SK-N-MC (cell line): ENCODE measurements at regions not wholly inside any gene's neighbourhood (a gene's known extent, or its start where the extent isn't known, plus 50 kb on each side); places are given as distances from the start of the nearest gene placed in this dataset.
"Not testable (repeated sequence)": the region's sequence is repeated elsewhere in the genome, so short reads cannot be mapped to it uniquely, and the experiment has no call there.

Experiments used
- DNase-seq: peaks from one replicate; pipeline ENCODE4 v3.0.0-alpha.2; 2011; ENCODE audit warnings: low read depth, low spot score
- H3K27ac ChIP-seq: fragments of 200-600 bp; sonication (generic); 2 replicates; pipeline ENCODE4 v1.5.1; 2016; ENCODE audit warnings: mixed run types
- H3K36me3 ChIP-seq: fragments of 200-600 bp; sonication (generic); 2 replicates; pipeline ENCODE4 v1.6.1; 2017; ENCODE audit warnings: antibody characterized with exemption, low read length, mixed read lengths; ENCODE audit not compliant: insufficient read depth
- H3K4me3 ChIP-seq: fragments of 200-600 bp; sonication (generic); 2 replicates; pipeline ENCODE4 v1.5.1; 2016
- H3K9ac ChIP-seq: fragments of 200-600 bp; sonication (generic); 2 replicates; pipeline ENCODE4 v1.8.0; 2017; ENCODE audit warnings: mixed run types, mixed read lengths; ENCODE audit not compliant: insufficient read length
- H3K9me3 ChIP-seq: fragments of 200-600 bp; sonication (generic); 2 replicates; pipeline ENCODE4 v1.6.1; 2017; ENCODE audit warnings: low read depth, mild to moderate bottlenecking, antibody characterized with exemption, low read length, moderate library complexity, mixed read lengths
- EZH2 ChIP-seq: fragments of 200-600 bp; sonication (generic); IDR thresholded peaks from one replicate; pipeline ENCODE4 v1.6.1; 2017; ENCODE audit warnings: antibody characterized with exemption
- FOXP2 ChIP-seq: optimal IDR thresholded peaks from 2 replicates; pipeline ENCODE3; 2011; ENCODE audit warnings: mild to moderate bottlenecking, moderate library complexity; ENCODE audit not compliant: insufficient read depth; ENCODE audit errors: extremely low read length, control extremely low read depth
- POLR2AphosphoS5 ChIP-seq: IDR thresholded peaks from 2 replicates; pipeline ENCODE4 v1.6.1; 2012; ENCODE audit warnings: mild to moderate bottlenecking, low read depth, low read length, borderline replicate concordance

GRCh38 chr5:75824323-75824722 is 107.1 kb upstream of the POC5 start:
- Histone ChIP-seq H3K27ac (no peak overlapping the region), H3K4me3 (no peak overlapping the region), H3K36me3 (no peaks in the 10 kb centered on the region), H3K9me3 (no peaks in the 10 kb centered on the region), H3K9ac (no peak overlapping the region)
- no peak for DNase-seq
- no peak for TF ChIP-seq POLR2AphosphoS5
- no peak for TF ChIP-seq FOXP2
- no peak for TF ChIP-seq EZH2

- Histone ChIP-seq H3K27ac (no peak overlapping the region), H3K4me3 (no peak overlapping the region), H3K9ac (no peak overlapping the region), H3K9me3 (no peaks in the 10 kb centered on the region), H3K36me3 (no peaks in the 10 kb centered on the region)
- TF ChIP-seq POLR2AphosphoS5 (no peak), EZH2 (no peak), FOXP2 (no peak)
- no peak for DNase-seq
Measured at GRCh38 chr5:75823811-75824210, 106.6 kb upstream of the POC5 start.

- Histone ChIP-seq H3K9me3 (no peaks in the 10 kb centered on the region), H3K27ac (no peak overlapping the region), H3K36me3 (no peaks in the 10 kb centered on the region), H3K4me3 (no peak overlapping the region), H3K9ac (no peak overlapping the region)
- DNase-seq, result no peak
- TF ChIP-seq POLR2AphosphoS5, result no peak
- TF ChIP-seq EZH2, result no peak
- no peak for TF ChIP-seq FOXP2
Measured at GRCh38 chr5:75818661-75819060, 101.4 kb upstream of the POC5 start.

GRCh38 chr5:75799695-75800094 is 82.5 kb upstream of the POC5 start:
- H3K36me3 ChIP-seq, H3K4me3 ChIP-seq, H3K9ac ChIP-seq, DNase-seq, H3K9me3 ChIP-seq, H3K27ac ChIP-seq: not testable (repeated sequence)

GRCh38 chr5:75769338-75769737 is 52.1 kb upstream of the POC5 start:
- not testable (repeated sequence) for DNase-seq, H3K9me3 ChIP-seq, H3K9ac ChIP-seq, H3K27ac ChIP-seq, H3K4me3 ChIP-seq, H3K36me3 ChIP-seq
